ENCODE measurements at regions not wholly inside any gene's neighbourhood (a gene's known extent, or its start where the extent isn't known, plus 50 kb on each side); places are given as distances from the start of the nearest gene placed in this dataset.

DNA sequence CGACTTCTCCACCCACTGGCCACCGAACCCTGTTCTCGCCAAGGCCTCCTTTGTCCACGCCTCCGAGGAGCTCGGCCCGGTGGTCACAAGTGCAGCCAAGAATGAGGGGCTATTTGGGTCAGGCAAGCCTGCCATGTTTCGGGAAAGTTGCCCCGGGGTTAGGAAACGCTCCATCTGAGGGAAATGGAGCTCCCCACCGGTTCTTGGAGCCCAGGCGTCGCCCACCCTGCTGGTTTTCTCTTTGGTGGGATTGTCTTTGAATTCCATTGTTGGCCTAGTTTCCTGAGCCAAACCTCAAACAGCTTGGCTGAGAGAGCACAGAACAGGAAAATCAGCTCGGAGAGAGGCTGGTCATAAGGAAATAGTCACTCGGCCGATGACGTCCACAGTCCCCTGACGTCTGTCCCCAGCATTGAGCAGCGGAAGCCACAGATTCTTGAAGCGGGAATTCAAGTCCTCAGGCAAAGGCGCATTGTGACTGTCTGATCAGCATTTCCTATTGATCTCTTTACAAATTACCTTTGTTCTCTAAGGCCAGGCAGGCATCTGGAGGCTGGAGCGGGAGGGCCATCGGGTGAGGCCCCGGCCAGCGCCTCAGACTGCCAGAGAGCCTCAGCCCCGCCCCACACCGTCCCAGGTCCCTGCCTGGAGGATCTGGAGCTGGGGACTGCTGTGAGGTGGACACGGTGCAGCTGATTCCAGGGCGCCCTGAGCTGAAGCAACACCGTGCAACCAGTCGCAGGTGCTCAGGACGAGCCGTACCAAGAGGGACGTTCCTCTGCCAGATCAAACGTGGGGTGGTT lies 138.6 kb downstream of the DLL1 start:
- Histone ChIP-seq H3K27ac (ENCODE audit: low read depth, low read length) (no peak overlapping the region), H3K9me3 (ENCODE audit: control insufficient read depth, insufficient read depth, low read length) (peaks cover 7% of the 10 kb centered on the region; the same call in 1 of the 2 replicates), H4K20me1 (ENCODE audit: control insufficient read depth, insufficient read depth, low read depth, low read length) (no peaks in the 10 kb centered on the region), H3K4me2 (ENCODE audit: low read length) (no peak overlapping the region), H3K36me3 (ENCODE audit: control insufficient read depth, low read length) (no peaks in the 10 kb centered on the region), H3K4me1 (ENCODE audit: control insufficient read depth, low read length) (no peaks in the 10 kb centered on the region), H3K9me2 (replicated peaks; ENCODE audit: control insufficient read depth, low read length) (no peaks in the 10 kb centered on the region), H3K4me3 (ENCODE audit: low read length) (no peak overlapping the region), H3K79me2 (ENCODE audit: control insufficient read depth, low read length) (no peaks in the 10 kb centered on the region), H3K27me3 (ENCODE audit: control insufficient read depth, low read length) (no peaks in the 10 kb centered on the region), H3F3A (ENCODE audit: control insufficient read depth, insufficient read depth) (no peaks in the 10 kb centered on the region)
- TF ChIP-seq, protein P1, sequence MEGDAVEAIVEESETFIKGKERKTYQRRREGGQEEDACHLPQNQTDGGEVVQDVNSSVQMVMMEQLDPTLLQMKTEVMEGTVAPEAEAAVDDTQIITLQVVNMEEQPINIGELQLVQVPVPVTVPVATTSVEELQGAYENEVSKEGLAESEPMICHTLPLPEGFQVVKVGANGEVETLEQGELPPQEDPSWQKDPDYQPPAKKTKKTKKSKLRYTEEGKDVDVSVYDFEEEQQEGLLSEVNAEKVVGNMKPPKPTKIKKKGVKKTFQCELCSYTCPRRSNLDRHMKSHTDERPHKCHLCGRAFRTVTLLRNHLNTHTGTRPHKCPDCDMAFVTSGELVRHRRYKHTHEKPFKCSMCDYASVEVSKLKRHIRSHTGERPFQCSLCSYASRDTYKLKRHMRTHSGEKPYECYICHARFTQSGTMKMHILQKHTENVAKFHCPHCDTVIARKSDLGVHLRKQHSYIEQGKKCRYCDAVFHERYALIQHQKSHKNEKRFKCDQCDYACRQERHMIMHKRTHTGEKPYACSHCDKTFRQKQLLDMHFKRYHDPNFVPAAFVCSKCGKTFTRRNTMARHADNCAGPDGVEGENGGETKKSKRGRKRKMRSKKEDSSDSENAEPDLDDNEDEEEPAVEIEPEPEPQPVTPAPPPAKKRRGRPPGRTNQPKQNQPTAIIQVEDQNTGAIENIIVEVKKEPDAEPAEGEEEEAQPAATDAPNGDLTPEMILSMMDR (IDR thresholded peaks at IDR 0.05; ENCODE audit: low read depth, low read length, poor library complexity, severe bottlenecking): no peak
- no peak for TF ChIP-seq EZH2phosphoT487 (IDR thresholded peaks at IDR 0.05; ENCODE audit: borderline replicate concordance, low read length)

DNA sequence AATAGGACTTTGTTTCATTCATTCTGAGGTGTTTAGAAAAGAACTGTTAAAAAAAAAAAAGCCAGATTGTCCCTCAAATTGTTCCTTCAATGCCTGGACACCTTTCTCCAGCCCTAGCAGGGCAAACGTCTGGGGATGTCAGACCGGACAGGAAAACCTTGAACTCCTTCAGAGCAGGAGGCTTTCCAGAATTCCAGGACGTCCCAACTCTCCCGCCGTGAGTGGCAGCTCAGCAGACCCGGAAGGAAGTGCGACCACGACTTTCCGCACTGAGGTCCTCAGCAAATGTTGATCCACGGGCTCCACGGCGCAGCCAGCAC lies 139.1 kb downstream of the DLL1 start:
- Histone ChIP-seq H4K20me1 (ENCODE audit: control insufficient read depth, insufficient read depth, low read depth, low read length) (no peaks in the 10 kb centered on the region), H3K36me3 (ENCODE audit: control insufficient read depth, low read length) (no peaks in the 10 kb centered on the region), H3K79me2 (ENCODE audit: control insufficient read depth, low read length) (no peaks in the 10 kb centered on the region), H3K4me1 (ENCODE audit: control insufficient read depth, low read length) (no peaks in the 10 kb centered on the region), H3K27me3 (ENCODE audit: control insufficient read depth, low read length) (no peaks in the 10 kb centered on the region), H3K9me2 (replicated peaks; ENCODE audit: control insufficient read depth, low read length) (no peaks in the 10 kb centered on the region), H3F3A (ENCODE audit: control insufficient read depth, insufficient read depth) (no peaks in the 10 kb centered on the region), H3K9me3 (ENCODE audit: control insufficient read depth, insufficient read depth, low read length) (peaks cover under 1% of the 10 kb centered on the region; the same call in 1 of the 2 replicates), H3K27ac (ENCODE audit: low read depth, low read length) (no peak overlapping the region), H3K4me2 (ENCODE audit: low read length) (no peak overlapping the region), H3K4me3 (ENCODE audit: low read length) (no peak overlapping the region)
- TF ChIP-seq, protein P1 (IDR thresholded peaks at IDR 0.05; ENCODE audit: low read depth, low read length, poor library complexity, severe bottlenecking): no peak
- TF ChIP-seq EZH2phosphoT487 (IDR thresholded peaks at IDR 0.05; ENCODE audit: borderline replicate concordance, low read length): no peak

DNA sequence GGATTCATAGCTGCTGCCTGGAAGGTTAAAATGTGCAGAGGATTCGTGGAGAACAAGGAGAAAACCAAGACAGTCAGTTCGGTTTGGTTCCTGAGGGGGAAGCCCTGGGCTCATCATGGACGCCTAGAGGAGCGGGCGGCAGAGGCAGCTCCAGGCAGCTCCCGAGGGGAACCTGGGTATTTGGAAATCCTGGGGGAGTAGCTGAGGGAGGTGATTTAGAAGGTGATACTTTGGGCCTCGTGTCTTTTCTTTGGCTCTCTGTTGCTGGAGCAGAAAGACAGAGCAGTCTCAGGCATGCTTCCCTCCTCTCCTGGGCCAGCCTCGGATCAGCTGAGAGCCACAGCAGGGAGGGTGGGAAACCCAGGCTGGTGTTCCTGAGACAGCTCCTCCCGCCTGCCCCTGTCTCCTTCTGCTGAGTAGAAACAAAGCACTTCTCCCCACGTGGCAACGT lies 139.5 kb downstream of the DLL1 start:
- no peak overlapping the region for H3K27ac ChIP-seq (ENCODE audit: low read depth, low read length)
- no peaks in the 10 kb centered on the region for H3K79me2 ChIP-seq (ENCODE audit: control insufficient read depth, low read length)
- no peaks in the 10 kb centered on the region for H3K9me2 ChIP-seq (replicated peaks; ENCODE audit: control insufficient read depth, low read length)
- no peaks in the 10 kb centered on the region for H3F3A ChIP-seq (ENCODE audit: control insufficient read depth, insufficient read depth)
- no peak overlapping the region for H3K4me2 ChIP-seq (ENCODE audit: low read length)
- H3K27me3 ChIP-seq (ENCODE audit: control insufficient read depth, low read length): no peaks in the 10 kb centered on the region
- no peaks in the 10 kb centered on the region for H4K20me1 ChIP-seq (ENCODE audit: control insufficient read depth, insufficient read depth, low read depth, low read length)
- no peak overlapping the region for H3K4me3 ChIP-seq (ENCODE audit: low read length)
- H3K4me1 ChIP-seq (ENCODE audit: control insufficient read depth, low read length): no peaks in the 10 kb centered on the region
- TF ChIP-seq EZH2phosphoT487 (IDR thresholded peaks at IDR 0.05; ENCODE audit: borderline replicate concordance, low read length): no peak
- no peaks in the 10 kb centered on the region; the same call in 1 of the 2 replicates for H3K9me3 ChIP-seq (ENCODE audit: control insufficient read depth, insufficient read depth, low read length)
- H3K36me3 ChIP-seq (ENCODE audit: control insufficient read depth, low read length): no peaks in the 10 kb centered on the region

DNA sequence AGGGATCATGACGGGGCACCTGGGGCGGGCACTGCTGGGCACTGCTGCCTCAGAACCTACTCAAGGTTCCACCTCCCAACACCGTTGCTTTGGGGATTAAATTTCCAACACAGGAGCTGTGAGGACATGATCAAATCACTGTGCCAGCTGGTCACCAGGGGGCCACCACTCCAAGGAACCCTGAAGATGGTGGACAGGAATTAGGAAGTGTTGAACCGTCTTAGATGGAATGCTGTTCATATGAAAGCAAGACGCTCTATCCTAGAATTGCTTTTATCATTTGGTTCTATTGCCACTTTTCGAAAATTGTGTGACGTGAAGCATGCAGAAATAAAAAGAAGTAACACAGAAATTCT lies 140.3 kb downstream of the DLL1 start:
- TF ChIP-seq EZH2phosphoT487 (IDR thresholded peaks at IDR 0.05; ENCODE audit: borderline replicate concordance, low read length): no peak
- no peaks in the 10 kb centered on the region for H3K79me2 ChIP-seq (ENCODE audit: control insufficient read depth, low read length)
- no peaks in the 10 kb centered on the region for H3K36me3 ChIP-seq (ENCODE audit: control insufficient read depth, low read length)
- H3K27ac ChIP-seq (ENCODE audit: low read depth, low read length): no peak overlapping the region
- H3K9me2 ChIP-seq (replicated peaks; ENCODE audit: control insufficient read depth, low read length): no peaks in the 10 kb centered on the region
- H3K27me3 ChIP-seq (ENCODE audit: control insufficient read depth, low read length): no peaks in the 10 kb centered on the region
- peaks cover 4% of the 10 kb centered on the region; the same call in 1 of the 2 replicates for H3K9me3 ChIP-seq (ENCODE audit: control insufficient read depth, insufficient read depth, low read length)
- no peak overlapping the region for H3K4me3 ChIP-seq (ENCODE audit: low read length)
- H3K4me1 ChIP-seq (ENCODE audit: control insufficient read depth, low read length): no peaks in the 10 kb centered on the region
- H3K4me2 ChIP-seq (ENCODE audit: low read length): no peak overlapping the region
- H3F3A ChIP-seq (ENCODE audit: control insufficient read depth, insufficient read depth): no peaks in the 10 kb centered on the region
- H4K20me1 ChIP-seq (ENCODE audit: control insufficient read depth, insufficient read depth, low read depth, low read length): no peaks in the 10 kb centered on the region
